GM12878 (cell line): ENCODE measurements at regions not wholly inside any gene's neighbourhood (a gene's known extent, or its start where the extent isn't known, plus 50 kb on each side); places are given as distances from the start of the nearest gene placed in this dataset.

Experiments
- ATAC-seq: fragments of 200-7000 bp; cut with Tn5 transposase; 3 replicates; pipeline ENCODE4 v1.9.1; 2020; ENCODE audit warnings: mild to moderate bottlenecking, moderate library complexity
- BruUV-seq: library from RNA; stranded (reverse); fragments of 400-500 nt; replicated peaks from 2 replicates; lab custom pipeline; 2021; lab: Mats Ljungman, UMichigan
- CTCF ChIA-PET: fragments of 300-600 bp; sonication (Branson Sonifier 250); formaldehyde crosslinking; extraction: SDS; loops from one replicate; lab custom pipeline; 2021; ENCODE audit warnings: inconsistent platforms; lab: Yijun Ruan, JAX
- POLR2A ChIA-PET: fragments of 350-600 bp; formaldehyde crosslinking; extraction: SDS; loops from one replicate; lab custom pipeline; 2021; ENCODE audit warnings: inconsistent platforms; lab: Charles Lee
- RAD21 ChIA-PET: fragments of 300-600 bp; sonication (Branson Sonifier 250); formaldehyde crosslinking; loops from one replicate; lab custom pipeline; 2023; ENCODE audit warnings: antibody characterized with exemption; ENCODE audit not compliant: unreplicated experiment; lab: Charles Lee
- SMC1A ChIA-PET: fragments of 300-600 bp; sonication (Branson Sonifier 250); formaldehyde crosslinking; loops from one replicate; lab custom pipeline; 2023; ENCODE audit not compliant: unreplicated experiment, uncharacterized antibody; lab: Charles Lee
- DNase-seq: peaks from one replicate; pipeline ENCODE4 v3.0.0-alpha.2; 2011; ENCODE audit warnings: low read depth, low spot score
- FAIRE-seq: peaks from 3 replicates; lab custom pipeline; 2011; peaks lifted over from hg19 to GRCh38; lab: Jason Lieb, UNC
- H2AFZ ChIP-seq: 2 replicates; pipeline ENCODE4 v1.6.0; 2011; ENCODE audit warnings: low read depth, low read length, control low read depth; ENCODE audit not compliant: control insufficient read depth
- H3K27ac ChIP-seq: 2 replicates; pipeline ENCODE4 v1.5.1; 2011; ENCODE audit warnings: control low read depth; ENCODE audit not compliant: control insufficient read depth, insufficient read depth
- H3K27me3 ChIP-seq, 2 experiments: replicated peaks in 1 of 2; 2 replicates each; pipeline versions ENCODE4 v1.6.0 to v1.6.1; 2011; ENCODE audit warnings: low read length in 1 of 2; ENCODE audit not compliant: control insufficient read depth in 2 of 2, insufficient read depth in 2 of 2
- H3K36me3 ChIP-seq, 2 experiments: 2 replicates each; pipeline ENCODE4 v1.5.1; 2011; ENCODE audit warnings: low read length in 1 of 2; ENCODE audit not compliant: control insufficient read depth in 2 of 2, insufficient read depth in 2 of 2
- H3K4me1 ChIP-seq: 2 replicates; pipeline ENCODE4 v1.6.1; 2011; ENCODE audit warnings: mild to moderate bottlenecking, low read length, moderate library complexity, mixed read lengths; ENCODE audit not compliant: control insufficient read depth, insufficient read depth
- H3K4me2 ChIP-seq: 2 replicates; pipeline ENCODE4 v1.6.0; 2011; ENCODE audit warnings: control low read depth; ENCODE audit not compliant: control insufficient read depth, insufficient read depth
- H3K4me3 ChIP-seq: fragments of 200-600 bp; sonication (generic); 2 replicates; pipeline ENCODE4 v1.5.1; 2016
- H3K79me2 ChIP-seq: 2 replicates; pipeline ENCODE4 v1.6.0; 2011; ENCODE audit warnings: low read length; ENCODE audit not compliant: control insufficient read depth, insufficient read depth
- H3K9ac ChIP-seq: 2 replicates; pipeline ENCODE4 v1.8.0; 2011; ENCODE audit warnings: low read length, control low read depth, mixed read lengths; ENCODE audit not compliant: control insufficient read depth, insufficient read depth
- H3K9me3 ChIP-seq: replicated peaks from 3 replicates; pipeline ENCODE4 v1.5.1; 2011; ENCODE audit warnings: mild to moderate bottlenecking, low read length; ENCODE audit not compliant: control insufficient read depth, insufficient read depth
- H4K20me1 ChIP-seq: 2 replicates; pipeline ENCODE4 v1.6.0; 2011; ENCODE audit not compliant: control insufficient read depth, insufficient read depth
- ATF2 ChIP-seq: IDR thresholded peaks from 2 replicates; pipeline ENCODE4 v1.6.1; 2012; ENCODE audit warnings: low read length, inconsistent platforms
- DPF2 ChIP-seq: fragments of 450-650 bp; IDR thresholded peaks from 2 replicates; pipeline ENCODE4 v1.6.1; 2017; ENCODE audit warnings: mild to moderate bottlenecking
- HDAC6 ChIP-seq: fragments of 200-600 bp; sonication (generic); IDR thresholded peaks from one replicate; pipeline ENCODE4 v1.8.0; 2017; ENCODE audit warnings: antibody characterized with exemption; ENCODE audit not compliant: unreplicated experiment
- IKZF1 ChIP-seq: fragments of 450-650 bp; conservative IDR thresholded peaks from 2 replicates; pipeline ENCODE4 v1.6.1; 2017; ENCODE audit warnings: antibody characterized with exemption, mild to moderate bottlenecking
- MYB ChIP-seq: fragments of 150-350 bp; IDR thresholded peaks from 2 replicates; pipeline ENCODE4 v1.6.1; 2014; ENCODE audit warnings: mild to moderate bottlenecking, low read depth, low read length, borderline replicate concordance
- PBX3 ChIP-seq: IDR thresholded peaks from 2 replicates; pipeline ENCODE4 v1.6.1; 2011; ENCODE audit warnings: mild to moderate bottlenecking, low read depth, low read length, moderate library complexity; ENCODE audit not compliant: insufficient replicate concordance
- POLR2A ChIP-seq: IDR thresholded peaks from 2 replicates; pipeline ENCODE4 v1.6.1; 2011; ENCODE audit warnings: low read depth, mild to moderate bottlenecking, low read length
- SMC3 ChIP-seq: IDR thresholded peaks from 2 replicates; pipeline ENCODE4 v1.6.1; 2011; ENCODE audit warnings: low read length, improper control_type of control experiment, borderline replicate concordance
- SREBF1 ChIP-seq: IDR thresholded peaks from 2 replicates; pipeline ENCODE4 v1.6.1; 2012; ENCODE audit warnings: mild to moderate bottlenecking, low read length
- TAF1 ChIP-seq: IDR thresholded peaks from 2 replicates; pipeline ENCODE4 v1.6.1; 2011; ENCODE audit warnings: mild to moderate bottlenecking, low read depth, low read length, borderline replicate concordance
- TARDBP ChIP-seq: IDR thresholded peaks from 2 replicates; pipeline ENCODE4 v1.6.1; 2016; ENCODE audit warnings: borderline replicate concordance
- ZNF274 ChIP-seq: IDR thresholded peaks from one replicate; pipeline ENCODE4 v1.8.0; 2011; ENCODE audit not compliant: insufficient read length, insufficient read depth
- ZZZ3 ChIP-seq: IDR thresholded peaks from 2 replicates; pipeline ENCODE4 v1.6.1; 2011; ENCODE audit warnings: low read depth; ENCODE audit not compliant: control insufficient read depth, insufficient read length
- WGBS: methylation state at CpG from one replicate; pipeline ENCODE4 v1.1.6; 2016; ENCODE audit warnings: low lambda C conversion rate; ENCODE audit not compliant: insufficient replicate concordance, insufficient coverage; ENCODE audit errors: missing lambda C conversion rate; 5-methylcytosine and 5-hydroxymethylcytosine counted together
- in situ Hi-C: fragments of 300-500 bp; cut with MboI; formaldehyde crosslinking; loops from 9 replicates; pipeline ENCODE4 v1.14.3; 2018; ENCODE audit warnings: mixed read lengths
- intact Hi-C: fragments of 100-400 bp; cut with micrococcal nuclease; formaldehyde crosslinking; loops from one replicate; pipeline ENCODE4 v1.14.2; 2022; ENCODE audit not compliant: unreplicated experiment
- TF ChIP-seq, protein P1 (sequence below): IDR thresholded peaks from 2 replicates; pipeline ENCODE4 v1.6.1; 2012; ENCODE audit warnings: low read depth, low read length, improper control_type of control experiment
- TF ChIP-seq, protein P2 (sequence below): fragments of 450-650 bp; IDR thresholded peaks from 2 replicates; pipeline ENCODE4 v1.6.1; 2018; ENCODE audit warnings: mild to moderate bottlenecking, low read depth, moderate library complexity; ENCODE audit not compliant: partially characterized antibody
- TF ChIP-seq, protein P3 (sequence below): fragments of 450-650 bp; IDR thresholded peaks from 2 replicates; pipeline ENCODE4 v1.6.1; 2017; ENCODE audit warnings: mild to moderate bottlenecking, low read depth, inconsistent platforms; ENCODE audit not compliant: poor library complexity, severe bottlenecking

GRCh38 chr9:82673919-82674318 is 389.0 kb downstream of the RASEF start:
- no peak for FAIRE-seq
- no peak for DNase-seq
- Histone ChIP-seq H3K27ac (no peak overlapping the region), H4K20me1 (no peaks in the 10 kb centered on the region), H3K4me1 (no peaks in the 10 kb centered on the region), H3K36me3 (no peaks in the 10 kb centered on the region), H3K27me3 (no peaks in the 10 kb centered on the region), H3K79me2 (no peaks in the 10 kb centered on the region), H3K4me2 (no peak overlapping the region), H3K4me3 (no peak overlapping the region), H2AFZ (no peak overlapping the region), H3K9ac (no peak overlapping the region)
- in situ Hi-C loops (no loop called here), intact Hi-C loops (no loop called here)
- ChIA-PET POLR2A (no interaction called here), RAD21 (no interaction called here)
- 0% methylated on average over 3 of the region's 3 CpGs for WGBS
- no TSS peak for BruUV-seq
- TF ChIP-seq PBX3 (no peak), MYB (no peak), HDAC6 (no peak), SMC3 (no peak), TAF1 (no peak), IKZF1 (no peak), ZZZ3 (no peak), POLR2A (no peak), TARDBP (no peak), ATF2 (no peak), ZNF274 (no peak), DPF2 (no peak), SREBF1 (no peak)
- TF ChIP-seq, protein P1, sequence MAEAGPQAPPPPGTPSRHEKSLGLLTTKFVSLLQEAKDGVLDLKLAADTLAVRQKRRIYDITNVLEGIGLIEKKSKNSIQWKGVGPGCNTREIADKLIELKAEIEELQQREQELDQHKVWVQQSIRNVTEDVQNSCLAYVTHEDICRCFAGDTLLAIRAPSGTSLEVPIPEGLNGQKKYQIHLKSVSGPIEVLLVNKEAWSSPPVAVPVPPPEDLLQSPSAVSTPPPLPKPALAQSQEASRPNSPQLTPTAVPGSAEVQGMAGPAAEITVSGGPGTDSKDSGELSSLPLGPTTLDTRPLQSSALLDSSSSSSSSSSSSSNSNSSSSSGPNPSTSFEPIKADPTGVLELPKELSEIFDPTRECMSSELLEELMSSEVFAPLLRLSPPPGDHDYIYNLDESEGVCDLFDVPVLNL, result no peak
- TF ChIP-seq, protein P2, sequence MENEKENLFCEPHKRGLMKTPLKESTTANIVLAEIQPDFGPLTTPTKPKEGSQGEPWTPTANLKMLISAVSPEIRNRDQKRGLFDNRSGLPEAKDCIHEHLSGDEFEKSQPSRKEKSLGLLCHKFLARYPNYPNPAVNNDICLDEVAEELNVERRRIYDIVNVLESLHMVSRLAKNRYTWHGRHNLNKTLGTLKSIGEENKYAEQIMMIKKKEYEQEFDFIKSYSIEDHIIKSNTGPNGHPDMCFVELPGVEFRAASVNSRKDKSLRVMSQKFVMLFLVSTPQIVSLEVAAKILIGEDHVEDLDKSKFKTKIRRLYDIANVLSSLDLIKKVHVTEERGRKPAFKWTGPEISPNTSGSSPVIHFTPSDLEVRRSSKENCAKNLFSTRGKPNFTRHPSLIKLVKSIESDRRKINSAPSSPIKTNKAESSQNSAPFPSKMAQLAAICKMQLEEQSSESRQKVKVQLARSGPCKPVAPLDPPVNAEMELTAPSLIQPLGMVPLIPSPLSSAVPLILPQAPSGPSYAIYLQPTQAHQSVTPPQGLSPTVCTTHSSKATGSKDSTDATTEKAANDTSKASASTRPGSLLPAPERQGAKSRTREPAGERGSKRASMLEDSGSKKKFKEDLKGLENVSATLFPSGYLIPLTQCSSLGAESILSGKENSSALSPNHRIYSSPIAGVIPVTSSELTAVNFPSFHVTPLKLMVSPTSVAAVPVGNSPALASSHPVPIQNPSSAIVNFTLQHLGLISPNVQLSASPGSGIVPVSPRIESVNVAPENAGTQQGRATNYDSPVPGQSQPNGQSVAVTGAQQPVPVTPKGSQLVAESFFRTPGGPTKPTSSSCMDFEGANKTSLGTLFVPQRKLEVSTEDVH, result no peak
- TF ChIP-seq, protein P3, sequence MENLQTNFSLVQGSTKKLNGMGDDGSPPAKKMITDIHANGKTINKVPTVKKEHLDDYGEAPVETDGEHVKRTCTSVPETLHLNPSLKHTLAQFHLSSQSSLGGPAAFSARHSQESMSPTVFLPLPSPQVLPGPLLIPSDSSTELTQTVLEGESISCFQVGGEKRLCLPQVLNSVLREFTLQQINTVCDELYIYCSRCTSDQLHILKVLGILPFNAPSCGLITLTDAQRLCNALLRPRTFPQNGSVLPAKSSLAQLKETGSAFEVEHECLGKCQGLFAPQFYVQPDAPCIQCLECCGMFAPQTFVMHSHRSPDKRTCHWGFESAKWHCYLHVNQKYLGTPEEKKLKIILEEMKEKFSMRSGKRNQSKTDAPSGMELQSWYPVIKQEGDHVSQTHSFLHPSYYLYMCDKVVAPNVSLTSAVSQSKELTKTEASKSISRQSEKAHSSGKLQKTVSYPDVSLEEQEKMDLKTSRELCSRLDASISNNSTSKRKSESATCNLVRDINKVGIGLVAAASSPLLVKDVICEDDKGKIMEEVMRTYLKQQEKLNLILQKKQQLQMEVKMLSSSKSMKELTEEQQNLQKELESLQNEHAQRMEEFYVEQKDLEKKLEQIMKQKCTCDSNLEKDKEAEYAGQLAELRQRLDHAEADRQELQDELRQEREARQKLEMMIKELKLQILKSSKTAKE, result no peak
- TF ChIP-seq, all 136 proteins: peak for 0
- ChIA-PET CTCF (interaction anchor here (0.6 kb wide), 1 partner anchor 232 kb away, joined by 4 read pairs; no protein-coding TSS in a partner anchor), SMC1A (interaction anchor here (0.7 kb wide), 1 partner anchor 1444 kb away, joined by 3 read pairs; no protein-coding TSS in a partner anchor)
- ATAC-seq, result no peak
- H3K9me3 ChIP-seq, result no peaks in the 10 kb centered on the region
